ENCODE measurements at regions not wholly inside any gene's neighbourhood (a gene's known extent, or its start where the extent isn't known, plus 50 kb on each side); places are given as distances from the start of the nearest gene placed in this dataset.

DNA sequence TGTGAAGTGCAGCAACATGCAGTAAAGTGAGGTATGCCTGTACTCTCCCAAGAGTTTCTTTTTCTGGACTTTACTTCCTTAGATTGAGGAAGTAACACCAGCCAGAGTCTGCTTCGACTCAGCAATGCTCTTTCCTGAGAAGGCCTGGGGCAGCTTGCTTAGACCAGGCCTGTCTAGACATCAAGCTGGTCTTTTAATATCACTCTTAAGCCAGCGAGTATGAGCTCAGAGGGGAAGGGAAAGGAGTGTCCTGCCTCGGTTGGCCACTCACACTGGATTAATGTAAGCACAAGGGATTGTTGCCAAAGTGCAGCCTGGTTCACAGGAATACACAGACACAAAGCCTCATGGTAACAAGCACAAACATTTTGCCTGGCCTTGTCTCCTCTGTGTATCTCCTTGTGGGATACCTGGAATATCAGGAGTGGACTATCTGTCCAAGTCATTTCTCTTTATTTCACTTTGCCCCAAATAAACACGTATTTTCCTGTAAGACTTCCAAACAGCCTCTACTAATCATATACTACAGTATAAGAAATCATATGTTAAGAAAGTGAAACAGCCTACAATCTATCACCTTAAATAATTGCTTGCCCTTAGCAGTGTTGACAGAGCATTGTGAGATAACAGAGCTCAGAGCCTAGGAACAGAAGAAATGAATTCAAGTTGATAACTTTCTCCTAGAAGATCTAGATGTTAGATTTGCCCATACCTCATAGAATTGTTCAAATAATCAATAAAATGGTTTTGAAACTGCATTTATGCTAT is 121.2 kb upstream of the DAAM1 start:
- TF ChIP-seq CTCF (IDR thresholded peaks at IDR 0.05) = no peak
- no peak for TF ChIP-seq POLR2AphosphoS5 (IDR thresholded peaks at IDR 0.05; ENCODE audit: low read depth, low read length)
- no peak for TF ChIP-seq USF2 (IDR thresholded peaks at IDR 0.05; ENCODE audit: borderline replicate concordance, low read depth, low read length)
- no peak for TF ChIP-seq MXI1 (IDR thresholded peaks at IDR 0.05; ENCODE audit: low read depth, low read length)
- no peak for TF ChIP-seq EP300 (IDR thresholded peaks at IDR 0.05; ENCODE audit: borderline replicate concordance in 1 of 2, low read depth in 1 of 2, low read length in 1 of 2)
